ENCODE measurements at regions not wholly inside any gene's neighbourhood (a gene's known extent, or its start where the extent isn't known, plus 50 kb on each side); places are given as distances from the start of the nearest gene placed in this dataset.

DNA sequence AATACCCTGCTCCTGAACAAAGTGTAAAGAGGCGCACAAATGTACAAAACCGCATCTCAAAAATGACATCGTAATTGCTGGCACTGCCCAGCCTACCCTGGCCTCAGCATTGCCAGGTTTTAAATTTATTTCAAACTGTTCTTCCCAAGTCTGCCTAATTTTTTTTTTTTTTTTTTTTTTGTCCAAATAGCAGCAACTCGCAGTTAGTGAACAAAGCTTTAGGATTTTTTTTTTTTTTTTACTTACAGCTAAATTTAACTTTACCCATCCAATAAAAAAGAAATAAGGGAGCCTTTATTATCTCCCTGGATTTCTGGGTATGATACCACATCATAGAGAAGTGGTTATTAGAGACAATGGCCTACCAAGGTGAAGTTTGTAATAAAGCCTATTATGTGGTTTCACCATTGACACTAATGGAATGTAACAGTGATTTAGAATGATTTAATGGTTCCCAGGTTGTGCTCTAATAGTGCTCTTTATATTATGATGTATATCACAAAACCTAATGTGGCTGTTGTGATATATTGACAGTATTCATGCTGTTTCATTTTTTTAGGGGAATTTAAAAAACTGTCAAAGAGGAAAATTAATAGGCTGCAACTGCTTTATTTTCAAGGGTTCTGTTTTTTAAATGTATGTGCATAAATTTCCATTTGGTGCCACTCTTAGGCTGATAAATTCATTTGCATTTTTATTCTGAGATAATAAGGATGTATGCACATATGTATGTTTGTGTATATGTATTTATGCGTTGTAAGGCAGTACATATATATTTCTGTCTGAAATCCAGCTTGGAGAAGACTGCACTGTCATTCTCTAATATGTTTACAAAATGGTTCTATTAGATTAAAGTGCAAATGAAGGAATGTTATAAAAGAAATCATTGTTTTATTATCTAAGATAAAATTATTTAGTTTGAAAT is 309.0 kb downstream of the TFEC start:
- 96 to 98% methylated on average over 5 of the region's 5 CpGs for WGBS, 2 donors
- H3K9me3 ChIP-seq, result no peaks in the 10 kb centered on the region
- TF ChIP-seq, protein P1, sequence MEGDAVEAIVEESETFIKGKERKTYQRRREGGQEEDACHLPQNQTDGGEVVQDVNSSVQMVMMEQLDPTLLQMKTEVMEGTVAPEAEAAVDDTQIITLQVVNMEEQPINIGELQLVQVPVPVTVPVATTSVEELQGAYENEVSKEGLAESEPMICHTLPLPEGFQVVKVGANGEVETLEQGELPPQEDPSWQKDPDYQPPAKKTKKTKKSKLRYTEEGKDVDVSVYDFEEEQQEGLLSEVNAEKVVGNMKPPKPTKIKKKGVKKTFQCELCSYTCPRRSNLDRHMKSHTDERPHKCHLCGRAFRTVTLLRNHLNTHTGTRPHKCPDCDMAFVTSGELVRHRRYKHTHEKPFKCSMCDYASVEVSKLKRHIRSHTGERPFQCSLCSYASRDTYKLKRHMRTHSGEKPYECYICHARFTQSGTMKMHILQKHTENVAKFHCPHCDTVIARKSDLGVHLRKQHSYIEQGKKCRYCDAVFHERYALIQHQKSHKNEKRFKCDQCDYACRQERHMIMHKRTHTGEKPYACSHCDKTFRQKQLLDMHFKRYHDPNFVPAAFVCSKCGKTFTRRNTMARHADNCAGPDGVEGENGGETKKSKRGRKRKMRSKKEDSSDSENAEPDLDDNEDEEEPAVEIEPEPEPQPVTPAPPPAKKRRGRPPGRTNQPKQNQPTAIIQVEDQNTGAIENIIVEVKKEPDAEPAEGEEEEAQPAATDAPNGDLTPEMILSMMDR (IDR thresholded peaks at IDR 0.05), result no peak
- TF ChIP-seq POLR2A (IDR thresholded peaks at IDR 0.05), result no peak
- no peaks in the 10 kb centered on the region for H3K27me3 ChIP-seq
- no peaks in the 10 kb centered on the region for H3K36me3 ChIP-seq
- no peaks in the 10 kb centered on the region for H3K4me1 ChIP-seq
- DNase-seq, result no peak
- intact Hi-C loops (cut with DNase I), result no loop called here
- no peak overlapping the region for H3K27ac ChIP-seq
- no peak overlapping the region for H3K4me3 ChIP-seq (replicated peaks in 1 of 3)

DNA sequence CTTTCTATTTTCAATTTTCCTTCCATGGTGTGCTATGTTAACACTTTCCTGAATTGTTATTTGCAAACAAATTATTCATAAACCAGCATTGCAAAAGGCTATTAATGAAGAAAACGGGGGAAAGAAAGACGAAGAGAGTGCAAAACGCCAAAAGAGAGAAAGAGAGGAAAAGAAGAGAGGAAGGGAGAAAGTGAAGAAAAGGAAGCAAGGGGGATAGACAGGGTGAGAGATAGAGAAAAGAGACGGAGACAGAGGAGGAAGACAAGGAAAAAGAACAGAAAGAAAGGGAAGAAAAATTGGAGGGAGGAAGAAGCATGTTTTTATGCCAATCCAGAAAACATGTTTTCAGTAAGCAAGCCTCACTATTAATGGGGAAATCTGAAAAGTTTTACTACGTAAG is 310.6 kb downstream of the TFEC start:
- WGBS, 2 donors, result 88 to 89% methylated on average over 5 of the region's 5 CpGs
- intact Hi-C loops (cut with DNase I), result no loop called here
- H3K27me3 ChIP-seq, result no peaks in the 10 kb centered on the region
- DNase-seq, result no peak
- no peak overlapping the region for H3K4me3 ChIP-seq (replicated peaks in 1 of 3)
- H3K36me3 ChIP-seq, result no peaks in the 10 kb centered on the region
- H3K27ac ChIP-seq, result no peak overlapping the region
- H3K9me3 ChIP-seq, result no peaks in the 10 kb centered on the region
- no peaks in the 10 kb centered on the region for H3K4me1 ChIP-seq
- TF ChIP-seq POLR2A (IDR thresholded peaks at IDR 0.05), result no peak
- TF ChIP-seq, protein P1 (IDR thresholded peaks at IDR 0.05), result no peak

DNA sequence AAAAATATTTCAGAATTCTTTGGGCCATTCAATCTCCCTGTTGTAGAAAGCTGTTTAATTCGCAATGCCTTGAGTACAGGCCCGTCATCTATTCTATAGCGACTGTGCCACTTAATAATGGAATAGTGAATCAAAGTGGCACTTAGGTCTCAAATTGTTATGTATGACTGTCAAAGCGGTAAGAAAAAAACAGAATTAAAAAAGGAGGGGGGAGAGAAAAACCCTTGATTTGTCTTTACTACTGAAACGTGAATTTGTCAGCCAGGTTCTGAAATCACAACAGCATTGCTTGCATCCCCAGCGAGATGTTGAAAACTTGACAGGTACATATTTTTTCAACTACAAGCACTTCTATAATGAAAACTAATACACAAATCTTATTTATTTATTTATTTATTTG is 320.9 kb downstream of the TFEC start:
- no peaks in the 10 kb centered on the region for H3K9me3 ChIP-seq
- TF ChIP-seq POLR2A (IDR thresholded peaks at IDR 0.05), result no peak
- TF ChIP-seq, protein P1 (IDR thresholded peaks at IDR 0.05), result no peak
- H3K4me1 ChIP-seq, result no peaks in the 10 kb centered on the region
- DNase-seq, result no peak
- H3K27me3 ChIP-seq, result no peaks in the 10 kb centered on the region
- H3K36me3 ChIP-seq, result no peaks in the 10 kb centered on the region
- no peak overlapping the region for H3K4me3 ChIP-seq (replicated peaks in 1 of 3)
- intact Hi-C loops (cut with DNase I), result no loop called here
- H3K27ac ChIP-seq, result no peak overlapping the region
- WGBS, 2 donors, result 91 to 94% methylated on average over 6 of the region's 6 CpGs

DNA sequence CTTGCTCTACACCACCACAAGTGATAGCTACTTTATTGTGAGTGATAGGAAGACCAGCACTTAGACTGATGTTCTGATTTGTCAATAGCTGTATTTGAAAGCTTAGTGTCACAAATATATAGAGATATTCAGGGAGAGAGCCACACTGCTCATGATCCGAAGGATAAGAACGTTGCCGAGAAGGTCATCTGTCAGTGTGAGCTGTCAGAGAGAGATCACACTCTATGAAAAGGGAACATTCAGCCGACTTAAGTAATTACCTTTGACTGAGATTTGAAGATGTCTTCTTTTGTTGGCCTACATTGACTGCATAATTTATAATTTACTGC is 322.6 kb downstream of the TFEC start:
- H3K27me3 ChIP-seq, result no peaks in the 10 kb centered on the region
- H3K4me1 ChIP-seq, result no peaks in the 10 kb centered on the region
- H3K9me3 ChIP-seq, result no peaks in the 10 kb centered on the region
- H3K27ac ChIP-seq, result no peak overlapping the region
- no peak for DNase-seq
- no peaks in the 10 kb centered on the region for H3K36me3 ChIP-seq
- no peak overlapping the region for H3K4me3 ChIP-seq (replicated peaks in 1 of 3)
- 85 to 88% methylated on average over 4 of the region's 4 CpGs for WGBS, 2 donors
- intact Hi-C loops (cut with DNase I), result no loop called here
- TF ChIP-seq, protein P1 (IDR thresholded peaks at IDR 0.05), result no peak
- TF ChIP-seq POLR2A (IDR thresholded peaks at IDR 0.05), result no peak

DNA sequence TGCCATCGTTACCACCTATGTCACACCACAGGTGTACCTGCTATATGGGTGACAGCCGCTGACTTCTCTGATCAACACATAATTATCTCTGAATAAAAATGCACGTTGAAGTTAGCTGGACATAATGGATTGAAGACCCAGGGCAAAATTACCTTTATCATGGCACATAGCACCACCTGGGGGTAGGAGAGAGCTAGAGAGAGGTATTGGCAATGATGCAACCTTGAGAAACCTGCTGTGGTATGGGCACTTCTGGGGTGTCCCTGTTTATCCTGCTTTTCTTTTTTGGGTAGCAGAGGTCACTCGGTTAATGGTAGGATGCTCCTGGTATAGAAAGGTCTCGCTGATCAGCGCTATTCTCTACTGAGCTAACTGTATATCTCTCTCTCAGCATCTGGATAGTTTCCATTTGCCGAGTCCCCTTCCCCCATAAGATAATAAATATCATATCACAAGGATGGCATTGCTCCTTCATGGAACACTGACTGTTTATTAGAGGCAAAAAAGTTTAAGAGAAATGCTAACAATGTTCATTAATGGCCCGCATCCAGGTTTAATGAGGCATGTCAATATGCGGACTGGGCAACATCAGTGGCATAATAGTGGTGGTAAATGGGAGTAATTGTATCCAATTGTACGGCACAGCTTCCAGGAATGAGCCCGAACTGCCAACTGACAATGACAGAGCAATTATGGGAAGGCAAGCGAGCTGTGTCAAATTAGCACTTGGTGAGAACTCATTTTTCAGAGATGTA is 323.1 kb downstream of the TFEC start:
- Histone ChIP-seq H3K27me3 (no peaks in the 10 kb centered on the region), H3K9me3 (no peaks in the 10 kb centered on the region), H3K4me3 (replicated peaks in 1 of 3) (no peak overlapping the region), H3K4me1 (no peaks in the 10 kb centered on the region), H3K27ac (no peak overlapping the region), H3K36me3 (no peaks in the 10 kb centered on the region)
- 74 to 77% methylated on average over 12 of the region's 12 CpGs for WGBS, 2 donors
- intact Hi-C loops (cut with DNase I), result no loop called here
- peak in 1 of 2 donors; percentile 4 for DNase-seq
- no peak for TF ChIP-seq POLR2A (IDR thresholded peaks at IDR 0.05)
- TF ChIP-seq, protein P1 (IDR thresholded peaks at IDR 0.05), result peak in 3 of 6 experiments; percentile 13 to 22 (median 19)
